ENCODE measurements at regions not wholly inside any gene's neighbourhood (a gene's known extent, or its start where the extent isn't known, plus 50 kb on each side); places are given as distances from the start of the nearest gene placed in this dataset.

DNA sequence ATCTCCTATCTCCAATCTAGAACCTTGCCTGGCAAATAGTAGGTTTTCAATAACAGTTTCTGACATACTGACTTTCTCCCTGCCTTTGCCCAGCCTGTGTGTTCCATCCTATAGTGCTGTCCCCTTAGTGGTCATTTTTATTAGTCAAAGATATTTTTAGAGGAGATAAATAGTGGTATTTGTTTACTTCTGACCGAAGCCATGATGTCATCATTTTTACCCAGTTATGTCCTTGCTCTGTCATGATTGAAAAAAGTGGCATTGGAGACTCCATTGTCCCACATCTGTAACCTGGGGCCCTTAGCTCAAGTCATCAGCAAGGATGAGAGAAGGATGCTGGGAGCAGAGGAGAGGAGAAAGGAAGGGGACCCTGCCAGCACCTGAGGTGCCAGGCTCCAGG, 80.6 kb upstream of the ATP2B2 start:
- Histone ChIP-seq H2AFZ (ENCODE audit: low read length) (no peak overlapping the region), H3K27me3 (ENCODE audit: insufficient read depth, low read length) (no peaks in the 10 kb centered on the region), H3K9me2 (ENCODE audit: low read depth, low read length) (no peaks in the 10 kb centered on the region), H3K27ac (ENCODE audit: low read depth, low read length, poor library complexity, severe bottlenecking) (no peak overlapping the region), H3K9ac (ENCODE audit: low read length) (no peak overlapping the region), H3K4me2 (ENCODE audit: low read length) (no peak overlapping the region), H3K36me3 (ENCODE audit: insufficient read depth, low read length) (no peaks in the 10 kb centered on the region), H3K79me2 (ENCODE audit: insufficient read depth, low read length) (no peaks in the 10 kb centered on the region), H4K20me1 (ENCODE audit: insufficient read depth, low read length) (no peaks in the 10 kb centered on the region), H3K4me3 (ENCODE audit: low read depth, low read length, poor library complexity, severe bottlenecking) (no peak overlapping the region), H3F3A (ENCODE audit: insufficient read depth, low read length) (no peaks in the 10 kb centered on the region), H3K9me3 (ENCODE audit: low read length) (no peaks in the 10 kb centered on the region), H3K4me1 (ENCODE audit: insufficient read depth, low read length, severe bottlenecking) (no peaks in the 10 kb centered on the region)
- no peak for TF ChIP-seq EZH2 (IDR thresholded peaks at IDR 0.05; ENCODE audit: borderline replicate concordance, low read length)
- TF ChIP-seq, protein P1, sequence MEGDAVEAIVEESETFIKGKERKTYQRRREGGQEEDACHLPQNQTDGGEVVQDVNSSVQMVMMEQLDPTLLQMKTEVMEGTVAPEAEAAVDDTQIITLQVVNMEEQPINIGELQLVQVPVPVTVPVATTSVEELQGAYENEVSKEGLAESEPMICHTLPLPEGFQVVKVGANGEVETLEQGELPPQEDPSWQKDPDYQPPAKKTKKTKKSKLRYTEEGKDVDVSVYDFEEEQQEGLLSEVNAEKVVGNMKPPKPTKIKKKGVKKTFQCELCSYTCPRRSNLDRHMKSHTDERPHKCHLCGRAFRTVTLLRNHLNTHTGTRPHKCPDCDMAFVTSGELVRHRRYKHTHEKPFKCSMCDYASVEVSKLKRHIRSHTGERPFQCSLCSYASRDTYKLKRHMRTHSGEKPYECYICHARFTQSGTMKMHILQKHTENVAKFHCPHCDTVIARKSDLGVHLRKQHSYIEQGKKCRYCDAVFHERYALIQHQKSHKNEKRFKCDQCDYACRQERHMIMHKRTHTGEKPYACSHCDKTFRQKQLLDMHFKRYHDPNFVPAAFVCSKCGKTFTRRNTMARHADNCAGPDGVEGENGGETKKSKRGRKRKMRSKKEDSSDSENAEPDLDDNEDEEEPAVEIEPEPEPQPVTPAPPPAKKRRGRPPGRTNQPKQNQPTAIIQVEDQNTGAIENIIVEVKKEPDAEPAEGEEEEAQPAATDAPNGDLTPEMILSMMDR (IDR thresholded peaks at IDR 0.05; ENCODE audit: low read length), result no peak

DNA sequence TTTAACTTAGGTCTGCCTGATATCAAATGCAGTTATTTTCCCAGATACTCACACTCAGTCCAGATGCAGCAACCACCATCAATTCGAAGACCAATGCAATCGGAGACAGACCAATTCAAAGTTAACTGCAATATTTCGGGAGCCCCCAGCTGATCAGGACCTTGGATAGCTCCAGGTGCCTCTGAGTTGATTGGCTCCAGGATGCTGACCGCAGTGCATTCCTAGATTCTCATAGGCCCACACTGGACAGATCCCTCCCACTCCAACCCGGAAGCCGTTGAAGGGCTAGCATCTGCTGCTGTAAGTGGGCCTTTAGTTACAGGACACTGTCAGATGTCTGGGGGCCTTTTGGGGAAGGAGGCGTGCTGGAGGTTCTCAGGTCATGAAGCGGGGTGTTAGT, 89.5 kb upstream of the ATP2B2 start:
- H3K9ac ChIP-seq (ENCODE audit: low read length), result no peak overlapping the region
- no peaks in the 10 kb centered on the region for H3K36me3 ChIP-seq (ENCODE audit: insufficient read depth, low read length)
- H3K4me3 ChIP-seq (ENCODE audit: low read depth, low read length, poor library complexity, severe bottlenecking), result no peak overlapping the region
- H3K27me3 ChIP-seq (ENCODE audit: insufficient read depth, low read length), result no peaks in the 10 kb centered on the region
- no peaks in the 10 kb centered on the region for H3K9me3 ChIP-seq (ENCODE audit: low read length)
- no peaks in the 10 kb centered on the region for H3K79me2 ChIP-seq (ENCODE audit: insufficient read depth, low read length)
- no peak overlapping the region for H3K27ac ChIP-seq (ENCODE audit: low read depth, low read length, poor library complexity, severe bottlenecking)
- no peak for TF ChIP-seq EZH2 (IDR thresholded peaks at IDR 0.05; ENCODE audit: borderline replicate concordance, low read length)
- TF ChIP-seq, protein P1 (IDR thresholded peaks at IDR 0.05; ENCODE audit: low read length), result no peak
- no peaks in the 10 kb centered on the region for H4K20me1 ChIP-seq (ENCODE audit: insufficient read depth, low read length)
- no peak overlapping the region for H3K4me2 ChIP-seq (ENCODE audit: low read length)
- no peak overlapping the region for H2AFZ ChIP-seq (ENCODE audit: low read length)
- H3F3A ChIP-seq (ENCODE audit: insufficient read depth, low read length), result no peaks in the 10 kb centered on the region
- no peaks in the 10 kb centered on the region for H3K9me2 ChIP-seq (ENCODE audit: low read depth, low read length)
- H3K4me1 ChIP-seq (ENCODE audit: insufficient read depth, low read length, severe bottlenecking), result no peaks in the 10 kb centered on the region

DNA sequence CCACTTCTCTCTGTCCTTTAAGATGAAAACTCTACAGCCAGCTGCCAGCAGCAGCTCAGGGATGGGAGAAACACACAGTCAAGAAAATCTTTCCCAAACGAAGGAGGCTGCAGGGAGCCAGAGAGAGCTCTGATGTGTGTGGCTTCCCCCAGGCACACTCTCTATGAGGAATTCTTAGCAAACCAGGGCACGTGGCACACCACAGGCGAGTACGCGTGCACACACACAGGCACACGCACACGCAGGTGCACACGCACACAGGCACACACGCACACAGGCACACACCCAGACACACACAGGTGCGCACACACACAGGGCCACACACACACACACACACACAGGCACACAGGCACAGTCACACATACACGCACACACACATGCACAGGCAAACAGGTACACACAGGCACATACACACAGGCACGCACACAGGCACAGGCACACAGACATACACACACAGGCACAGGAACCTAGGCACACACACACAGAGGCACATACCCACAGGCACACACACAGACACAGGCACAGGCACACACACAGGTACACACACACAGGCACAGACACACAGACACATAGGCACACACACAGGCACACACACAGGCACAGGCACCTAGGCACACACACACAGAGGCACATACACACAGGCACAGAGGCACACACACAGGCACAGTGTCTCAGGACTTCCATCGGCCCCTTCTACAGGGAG, 91.5 kb upstream of the ATP2B2 start:
- H3K9ac ChIP-seq (ENCODE audit: low read length), result no peak overlapping the region
- H3K79me2 ChIP-seq (ENCODE audit: insufficient read depth, low read length), result no peaks in the 10 kb centered on the region
- no peak overlapping the region for H3K4me2 ChIP-seq (ENCODE audit: low read length)
- H2AFZ ChIP-seq (ENCODE audit: low read length), result no peak overlapping the region
- H3K4me3 ChIP-seq (ENCODE audit: low read depth, low read length, poor library complexity, severe bottlenecking), result no peak overlapping the region
- no peaks in the 10 kb centered on the region for H3K36me3 ChIP-seq (ENCODE audit: insufficient read depth, low read length)
- no peaks in the 10 kb centered on the region for H3K9me3 ChIP-seq (ENCODE audit: low read length)
- H4K20me1 ChIP-seq (ENCODE audit: insufficient read depth, low read length), result no peaks in the 10 kb centered on the region
- H3F3A ChIP-seq (ENCODE audit: insufficient read depth, low read length), result no peaks in the 10 kb centered on the region
- H3K27ac ChIP-seq (ENCODE audit: low read depth, low read length, poor library complexity, severe bottlenecking), result no peak overlapping the region
- H3K4me1 ChIP-seq (ENCODE audit: insufficient read depth, low read length, severe bottlenecking), result no peaks in the 10 kb centered on the region
- no peaks in the 10 kb centered on the region for H3K9me2 ChIP-seq (ENCODE audit: low read depth, low read length)
- no peak for TF ChIP-seq EZH2 (IDR thresholded peaks at IDR 0.05; ENCODE audit: borderline replicate concordance, low read length)
- TF ChIP-seq, protein P1 (IDR thresholded peaks at IDR 0.05; ENCODE audit: low read length), result no peak
- no peaks in the 10 kb centered on the region for H3K27me3 ChIP-seq (ENCODE audit: insufficient read depth, low read length)

Measured in OCI-LY1 (cell line).